ENCODE measurements at regions not wholly inside any gene's neighbourhood (a gene's known extent, or its start where the extent isn't known, plus 50 kb on each side); places are given as distances from the start of the nearest gene placed in this dataset.

GRCh38 chr21:22421416-22422180 lies 1423.4 kb downstream of the NCAM2 start:
- H2BK12ac ChIP-seq (ENCODE audit: low read depth, low read length) = no peak overlapping the region
- no peaks in the 10 kb centered on the region for H3K4me1 ChIP-seq (replicated peaks in 1 of 4; ENCODE audit: control insufficient read depth in 3 of 4, insufficient read depth in 4 of 4, low read length in 3 of 4)
- no peak for FAIRE-seq
- 92% methylated on average over 6 of the region's 6 CpGs; no CpG with 5 or more reads in 1 of the 2 experiments for WGBS, 2 experiments (ENCODE audit: extremely low coverage in 1 of 2, insufficient coverage in 1 of 2, insufficient read length in 1 of 2, insufficient replicate concordance in 2 of 2, low coverage in 1 of 2, low lambda C conversion rate in 2 of 2, missing lambda C conversion rate in 1 of 2)
- no peaks in the 10 kb centered on the region for H3K9me3 ChIP-seq (ENCODE audit: insufficient read depth in 2 of 2, low read depth in 1 of 2, low read length in 1 of 2)
- H3K79me1 ChIP-seq (ENCODE audit: low read depth, low read length) = no peaks in the 10 kb centered on the region
- H2BK120ac ChIP-seq (replicated peaks; ENCODE audit: low read depth, low read length) = no peak overlapping the region
- H3K4me3 ChIP-seq (ENCODE audit: extremely low read depth in 1 of 4, insufficient read depth in 2 of 4, low read depth in 3 of 4, low read length in 4 of 4) = no peak overlapping the region
- no peak overlapping the region for H2AK5ac ChIP-seq (ENCODE audit: low read depth, low read length)
- ChIA-PET CTCF (ENCODE audit: partially characterized antibody) (interaction anchor here (0.9 to 1.6 kb wide), 3 partner anchors 13 to 52 kb away, joined by 3 to 5 read pairs (median 3); no protein-coding TSS in a partner anchor), POLR2A (ENCODE audit: partially characterized antibody) (no interaction called here)
- no peak overlapping the region for H4K5ac ChIP-seq (ENCODE audit: insufficient read length, low read depth, low read length)
- no peak overlapping the region for H3K18ac ChIP-seq (ENCODE audit: extremely low read depth, low read length)
- no peak overlapping the region for H3K56ac ChIP-seq (replicated peaks; ENCODE audit: insufficient read length, low read depth, low read length)
- H3K79me2 ChIP-seq (ENCODE audit: control insufficient read depth in 1 of 2, insufficient read depth in 2 of 2, low read length in 2 of 2) = no peaks in the 10 kb centered on the region
- H3K4ac ChIP-seq (replicated peaks; ENCODE audit: insufficient read length, low read depth, low read length) = no peak overlapping the region
- H3K9ac ChIP-seq (replicated peaks in 1 of 4; ENCODE audit: extremely low read depth in 1 of 4, low read depth in 3 of 4, low read length in 3 of 4) = no peak overlapping the region
- H3K23ac ChIP-seq (ENCODE audit: insufficient read length) = no peak overlapping the region
- no peaks in the 10 kb centered on the region for H3K27me3 ChIP-seq (replicated peaks in 1 of 4; ENCODE audit: control insufficient read depth in 3 of 4, extremely low read depth in 1 of 4, insufficient read depth in 3 of 4, low read length in 3 of 4)
- H2BK15ac ChIP-seq (ENCODE audit: low read length) = no peak overlapping the region
- H2AFZ ChIP-seq (ENCODE audit: low read length) = no peak overlapping the region; the same call in 1 of the 2 replicates
- H4K20me1 ChIP-seq (replicated peaks in 1 of 2; ENCODE audit: control insufficient read depth in 1 of 2, insufficient read depth in 2 of 2, low read length in 2 of 2) = no peaks in the 10 kb centered on the region
- no peak overlapping the region for H2BK20ac ChIP-seq (ENCODE audit: low read length)
- no peaks in the 10 kb centered on the region for H3K36me3 ChIP-seq (ENCODE audit: control insufficient read depth in 2 of 4, insufficient read depth in 4 of 4, low read length in 3 of 4)
- no peak overlapping the region for H2BK5ac ChIP-seq (ENCODE audit: low read depth, low read length)
- no peak for DNase-seq (ENCODE audit: low read depth in 1 of 2, low spot score in 2 of 2)
- no peaks in the 10 kb centered on the region for H3K23me2 ChIP-seq (ENCODE audit: low read depth, low read length)
- no peak overlapping the region for H3K4me2 ChIP-seq (ENCODE audit: insufficient read depth in 1 of 2, low read depth in 2 of 2, low read length in 2 of 2)
- H3K27ac ChIP-seq (ENCODE audit: low read depth, low read length) = no peak overlapping the region
- no peak overlapping the region for H4K8ac ChIP-seq (ENCODE audit: extremely low read depth, insufficient read depth, low read length)
- no peak overlapping the region for H4K91ac ChIP-seq (replicated peaks; ENCODE audit: insufficient read length, low read length)
- H3K14ac ChIP-seq (ENCODE audit: insufficient read length) = no peak overlapping the region
- TF ChIP-seq E2F6 (IDR thresholded peaks at IDR 0.05) = no peak
- TF ChIP-seq CTBP2 (IDR thresholded peaks at IDR 0.05; ENCODE audit: borderline replicate concordance, insufficient read depth, insufficient read length, low read length) = no peak

Data from H1 (cell line).